HL-60 (cell line): ENCODE measurements at regions not wholly inside any gene's neighbourhood (a gene's known extent, or its start where the extent isn't known, plus 50 kb on each side); places are given as distances from the start of the nearest gene placed in this dataset.

Experiments used
- SPI1 ChIP-seq: IDR thresholded peaks from 2 replicates; pipeline ENCODE4 v1.6.1; 2012; ENCODE audit warnings: low read depth, mild to moderate bottlenecking, borderline replicate concordance
- TF ChIP-seq, protein P1 (sequence below): IDR thresholded peaks from one replicate; pipeline ENCODE4 v1.5.1; 2011; ENCODE audit warnings: low read length, control low read depth, inconsistent platforms; ENCODE audit not compliant: insufficient read depth

DNA sequence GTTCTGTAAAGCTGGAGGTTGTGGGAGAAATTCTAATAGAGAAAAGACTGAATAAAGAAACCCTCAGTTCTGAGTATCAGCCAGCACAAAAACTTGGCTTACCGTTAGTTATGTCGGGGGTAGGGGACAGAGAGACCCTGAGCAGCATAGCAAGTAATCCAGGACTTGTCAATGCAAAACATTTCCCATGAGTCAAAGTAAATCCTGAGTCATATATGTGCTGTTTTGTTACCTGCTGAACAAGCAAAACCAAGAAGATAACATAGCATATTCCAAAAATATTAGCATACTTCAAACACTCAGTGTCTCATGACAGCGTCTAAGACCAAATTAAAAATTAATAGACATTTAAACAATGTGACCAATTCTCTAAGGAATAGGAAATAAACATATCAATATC, 75.1 kb upstream of the LUZP2 start:
- TF ChIP-seq, protein P1, sequence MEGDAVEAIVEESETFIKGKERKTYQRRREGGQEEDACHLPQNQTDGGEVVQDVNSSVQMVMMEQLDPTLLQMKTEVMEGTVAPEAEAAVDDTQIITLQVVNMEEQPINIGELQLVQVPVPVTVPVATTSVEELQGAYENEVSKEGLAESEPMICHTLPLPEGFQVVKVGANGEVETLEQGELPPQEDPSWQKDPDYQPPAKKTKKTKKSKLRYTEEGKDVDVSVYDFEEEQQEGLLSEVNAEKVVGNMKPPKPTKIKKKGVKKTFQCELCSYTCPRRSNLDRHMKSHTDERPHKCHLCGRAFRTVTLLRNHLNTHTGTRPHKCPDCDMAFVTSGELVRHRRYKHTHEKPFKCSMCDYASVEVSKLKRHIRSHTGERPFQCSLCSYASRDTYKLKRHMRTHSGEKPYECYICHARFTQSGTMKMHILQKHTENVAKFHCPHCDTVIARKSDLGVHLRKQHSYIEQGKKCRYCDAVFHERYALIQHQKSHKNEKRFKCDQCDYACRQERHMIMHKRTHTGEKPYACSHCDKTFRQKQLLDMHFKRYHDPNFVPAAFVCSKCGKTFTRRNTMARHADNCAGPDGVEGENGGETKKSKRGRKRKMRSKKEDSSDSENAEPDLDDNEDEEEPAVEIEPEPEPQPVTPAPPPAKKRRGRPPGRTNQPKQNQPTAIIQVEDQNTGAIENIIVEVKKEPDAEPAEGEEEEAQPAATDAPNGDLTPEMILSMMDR = no peak
- TF ChIP-seq SPI1 = no peak
